GM23338 (cell line): ENCODE measurements at regions not wholly inside any gene's neighbourhood (a gene's known extent, or its start where the extent isn't known, plus 50 kb on each side); places are given as distances from the start of the nearest gene placed in this dataset.

Experiments used
- ATAC-seq: fragments of 200-7000 bp; cut with Tn5 transposase; 3 replicates; pipeline ENCODE4 v1.9.1; 2020
- DNase-seq: peaks from one replicate; pipeline ENCODE4 v3.0.0-alpha.2; 2015; ENCODE audit warnings: low spot score
- H2AFZ ChIP-seq: fragments of 200-600 bp; sonication (generic); 2 replicates; pipeline ENCODE4 v1.8.0; 2016; ENCODE audit warnings: antibody characterized with exemption, mild to moderate bottlenecking, moderate library complexity
- H3F3A ChIP-seq: fragments of 200-600 bp; sonication (generic); replicated peaks from 2 replicates; pipeline ENCODE4 v1.8.0; 2017; ENCODE audit warnings: antibody characterized with exemption, mixed run types, low read depth
- H3K27ac ChIP-seq: fragments of 200-600 bp; sonication (generic); 2 replicates; pipeline ENCODE4 v1.6.1; 2016; ENCODE audit warnings: low read depth
- H3K27me3 ChIP-seq: fragments of 200-600 bp; sonication (generic); 2 replicates; pipeline ENCODE4 v1.8.0; 2016; ENCODE audit warnings: mild to moderate bottlenecking, mixed run types, moderate library complexity; ENCODE audit not compliant: insufficient read depth
- H3K36me3 ChIP-seq: fragments of 200-600 bp; sonication (generic); 2 replicates; pipeline ENCODE4 v1.8.0; 2016; ENCODE audit warnings: mild to moderate bottlenecking; ENCODE audit not compliant: insufficient read depth
- H3K4me1 ChIP-seq: fragments of 200-600 bp; sonication (generic); 2 replicates; pipeline ENCODE4 v1.8.0; 2016; ENCODE audit warnings: mild to moderate bottlenecking, moderate library complexity; ENCODE audit not compliant: insufficient read depth
- H3K4me2 ChIP-seq: fragments of 200-600 bp; sonication (generic); 2 replicates; pipeline ENCODE4 v1.7.1; 2017; ENCODE audit warnings: mixed run types
- H3K4me3 ChIP-seq: fragments of 200-600 bp; sonication (generic); 2 replicates; pipeline ENCODE4 v1.6.1; 2016; ENCODE audit warnings: mixed run types
- H3K79me2 ChIP-seq: fragments of 200-600 bp; sonication (generic); replicated peaks from 2 replicates; pipeline ENCODE4 v1.8.0; 2017; ENCODE audit warnings: mild to moderate bottlenecking; ENCODE audit not compliant: insufficient read depth
- H3K9me2 ChIP-seq: fragments of 200-600 bp; sonication (generic); 2 replicates; pipeline ENCODE4 v1.8.0; 2017; ENCODE audit not compliant: insufficient read depth
- H4K20me1 ChIP-seq: fragments of 200-600 bp; sonication (generic); replicated peaks from 2 replicates; pipeline ENCODE4 v1.8.0; 2017; ENCODE audit warnings: mild to moderate bottlenecking; ENCODE audit not compliant: insufficient read depth
- H3K27ac Mint-ChIP-seq: 2 replicates; pipeline ENCODE4 v1.8.0; 2020; ENCODE audit warnings: inconsistent platforms, mild to moderate bottlenecking, moderate library complexity, mixed read lengths
- H3K27me3 Mint-ChIP-seq: 3 replicates; pipeline ENCODE4 v1.8.0; 2022; ENCODE audit warnings: low read depth, mild to moderate bottlenecking, moderate library complexity, mixed read lengths, inconsistent platforms; ENCODE audit not compliant: insufficient read depth, poor library complexity
- H3K36me3 Mint-ChIP-seq: 3 replicates; pipeline ENCODE4 v1.8.0; 2021; ENCODE audit warnings: low read depth, mild to moderate bottlenecking, inconsistent platforms, moderate library complexity, mixed read lengths
- H3K4me1 Mint-ChIP-seq: 3 replicates; pipeline ENCODE4 v1.8.0; 2020; ENCODE audit warnings: mild to moderate bottlenecking, inconsistent platforms, mixed read lengths
- H3K4me3 Mint-ChIP-seq: 3 replicates; pipeline ENCODE4 v1.8.0; 2021; ENCODE audit warnings: moderate library complexity, mild to moderate bottlenecking, inconsistent platforms, mixed read lengths
- H3K9me3 Mint-ChIP-seq: 3 replicates; pipeline ENCODE4 v1.8.0; 2020; ENCODE audit warnings: moderate library complexity, mild to moderate bottlenecking, inconsistent platforms, mixed read lengths
- EZH2phosphoT487 ChIP-seq: fragments of 200-600 bp; sonication (generic); IDR thresholded peaks from one replicate; pipeline ENCODE4 v1.8.1; 2018; ENCODE audit warnings: antibody characterized with exemption; ENCODE audit not compliant: unreplicated experiment
- NANOG ChIP-seq: IDR thresholded peaks from 2 replicates; pipeline ENCODE4 v1.6.1; 2016; ENCODE audit warnings: antibody characterized with exemption, borderline replicate concordance
- REST ChIP-seq: IDR thresholded peaks from one replicate; pipeline ENCODE4 v1.6.1; 2018; ENCODE audit warnings: antibody characterized with exemption; ENCODE audit not compliant: unreplicated experiment
- ZNF462 ChIP-seq: fragments of 250-450 bp; sonication (Bioruptor Pico); IDR thresholded peaks from 2 replicates; pipeline ENCODE4 v1.5.0; 2020; ENCODE audit warnings: mild to moderate bottlenecking, moderate library complexity

GRCh38 chr3:153578046-153578445 is 416.0 kb downstream of the RAP2B start (continued):
- no peak for TF ChIP-seq ZNF462 (CRISPR knock-in tag)
- no peak for TF ChIP-seq EZH2phosphoT487

- no peaks in the 10 kb centered on the region for H3K4me1 ChIP-seq
- no peak for DNase-seq
- no peak overlapping the region for H3K4me3 ChIP-seq
- no peaks in the 10 kb centered on the region for H4K20me1 ChIP-seq
- H3K9me2 ChIP-seq = no peaks in the 10 kb centered on the region
- no peak overlapping the region for H3K27ac ChIP-seq
- H2AFZ ChIP-seq = no peak overlapping the region
- Mint-ChIP-seq H3K4me3 (no peak overlapping the region), H3K27ac (no peak overlapping the region), H3K36me3 (peaks cover 10% of the 10 kb centered on the region; the same call in 2 of the 3 replicates), H3K27me3 (no peaks in the 10 kb centered on the region), H3K4me1 (no peaks in the 10 kb centered on the region), H3K9me3 (peaks cover 9% of the 10 kb centered on the region)
- H3F3A ChIP-seq = no peaks in the 10 kb centered on the region
- no peaks in the 10 kb centered on the region for H3K27me3 ChIP-seq
- H3K4me2 ChIP-seq = no peak overlapping the region
- H3K79me2 ChIP-seq = no peaks in the 10 kb centered on the region
- H3K36me3 ChIP-seq = no peaks in the 10 kb centered on the region
- ATAC-seq = no peak
- no peak for TF ChIP-seq REST
- TF ChIP-seq NANOG = no peak
- no peak for TF ChIP-seq ZNF462 (CRISPR knock-in tag)
Measured at GRCh38 chr3:153590051-153590450, 428.0 kb downstream of the RAP2B start.
